SW480 (cell line): ENCODE measurements at regions not wholly inside any gene's neighbourhood (a gene's known extent, or its start where the extent isn't known, plus 50 kb on each side); places are given as distances from the start of the nearest gene placed in this dataset.

Source experiments
- DNase-seq: peaks from one replicate; pipeline ENCODE4 v3.0.0-alpha.2; 2016; ENCODE audit warnings: low spot score

DNA sequence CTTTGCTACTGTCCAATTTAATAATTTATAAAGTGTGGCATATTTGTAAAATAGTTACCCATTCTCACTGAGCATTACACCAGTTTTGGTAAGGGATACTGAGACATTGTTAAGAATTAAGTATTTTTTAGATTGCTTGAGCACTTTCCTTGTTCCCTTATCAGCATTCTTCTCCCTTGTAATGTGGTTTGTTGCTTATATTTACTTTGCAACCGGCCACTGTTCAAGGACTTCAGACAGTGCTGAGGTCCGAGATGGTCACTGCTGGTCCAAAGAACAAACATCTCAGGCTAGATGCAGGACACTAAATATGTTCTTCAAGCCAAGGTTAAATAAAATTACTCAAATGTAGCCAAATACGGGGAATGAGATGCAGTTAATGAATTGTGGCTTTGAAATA, 161.4 kb downstream of the TM9SF2 start:
- no peak for DNase-seq

DNA sequence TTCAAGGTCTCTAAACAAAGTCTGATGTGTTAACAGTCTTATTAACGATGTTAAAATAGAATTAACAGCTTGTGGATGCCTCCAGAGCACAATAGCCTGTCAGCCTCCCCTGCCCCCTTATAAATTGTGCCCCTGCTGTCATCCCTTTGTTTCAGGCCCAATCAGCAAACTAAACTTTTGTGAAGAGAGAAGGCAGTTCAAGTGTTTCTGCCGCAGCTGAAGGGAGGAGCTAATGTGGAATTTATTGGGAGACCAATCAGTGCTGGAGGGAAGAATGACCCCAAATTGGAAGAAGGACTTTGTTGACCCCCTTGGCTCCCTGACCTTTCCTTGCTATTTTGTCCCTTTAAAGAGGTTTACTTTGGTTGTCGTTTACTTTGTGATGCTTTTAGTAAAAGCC, 160.5 kb downstream of the TM9SF2 start:
- DNase-seq, result no peak

DNA sequence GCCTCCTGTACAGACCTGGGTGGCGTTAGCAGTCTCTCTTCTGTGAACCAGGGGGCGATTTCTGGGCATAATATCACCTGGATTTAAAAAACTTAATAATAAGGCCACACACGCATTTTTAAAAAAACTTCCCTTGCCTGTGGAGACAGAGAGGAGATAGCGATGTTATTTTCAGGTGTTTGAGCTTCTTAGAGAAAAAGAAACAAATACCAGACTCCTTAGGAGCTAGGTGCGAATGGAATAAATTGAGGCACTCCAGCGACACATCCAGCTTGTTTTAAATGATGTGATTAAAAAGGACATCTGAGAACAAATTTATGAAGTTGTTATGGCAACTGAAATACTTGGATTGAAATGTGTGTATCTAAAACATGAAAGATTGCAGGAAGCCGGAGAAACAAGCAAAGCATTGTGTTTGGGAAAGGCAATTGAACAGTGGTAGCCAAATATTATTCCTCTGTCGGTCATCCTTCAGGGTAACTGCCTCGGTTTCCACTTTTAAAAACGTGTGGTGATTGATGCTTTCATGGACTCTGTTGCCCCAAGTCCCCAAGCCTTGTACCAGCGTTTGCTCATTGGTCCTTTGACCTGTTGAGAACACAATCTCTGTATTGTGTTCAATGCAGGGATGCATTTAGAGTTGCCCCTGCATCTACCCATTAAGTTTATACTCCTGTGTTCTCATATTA, 158.7 kb downstream of the TM9SF2 start:
- DNase-seq, result no peak

DNA sequence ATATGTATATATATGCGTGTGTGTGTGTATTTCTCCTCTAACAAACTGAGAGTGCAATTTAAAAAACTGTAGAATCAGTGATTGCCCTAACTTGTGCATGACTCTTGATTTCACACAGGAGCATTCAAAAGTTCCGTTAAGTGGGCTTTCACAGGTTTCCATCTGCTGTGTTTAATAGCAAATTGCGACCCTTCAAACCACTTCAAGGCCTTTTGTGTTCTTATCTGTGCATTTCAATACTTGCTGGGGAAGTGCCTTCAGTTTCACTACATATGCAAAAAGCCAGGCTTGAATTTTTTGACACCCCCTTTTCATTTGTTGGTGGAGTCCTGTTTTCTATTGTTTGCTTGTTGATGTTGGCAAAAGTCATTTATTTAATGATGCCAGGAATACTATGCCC, 158.0 kb downstream of the TM9SF2 start:
- no peak for DNase-seq

DNA sequence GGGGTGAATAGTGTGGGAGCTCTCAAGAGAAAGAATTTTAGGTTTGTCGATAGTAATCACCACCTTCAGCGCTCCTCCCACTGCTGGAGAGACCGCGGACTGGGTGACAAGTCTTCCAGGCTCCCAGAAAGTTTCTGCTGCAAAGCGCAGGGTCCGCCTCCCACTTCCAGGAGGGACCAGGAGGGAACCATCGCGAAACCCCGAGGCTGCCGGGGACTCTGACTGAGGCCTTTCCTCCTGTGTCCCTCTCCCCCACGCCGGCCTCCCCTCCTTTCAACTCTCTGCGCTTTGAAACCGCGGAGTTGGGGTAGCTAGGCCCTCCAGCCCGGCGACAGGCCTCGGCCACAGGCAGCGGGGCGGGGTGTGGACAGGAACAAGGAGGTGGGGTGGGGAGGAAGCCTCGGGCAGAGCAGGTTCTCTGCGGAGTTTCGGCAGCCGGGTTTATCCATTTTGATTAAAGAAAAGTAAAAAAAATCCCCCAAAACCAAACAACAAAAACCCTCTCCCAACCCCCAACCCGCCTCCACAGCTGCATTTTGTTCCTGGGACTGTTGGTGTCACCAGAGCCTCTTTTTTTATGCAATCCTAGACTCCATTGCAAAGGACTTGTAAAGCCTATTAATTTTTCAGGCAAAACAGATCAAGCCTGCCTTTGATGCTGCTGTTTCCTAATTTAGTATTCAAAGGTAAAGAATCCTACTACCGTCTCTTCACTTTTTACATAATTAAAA, 157.2 kb downstream of the TM9SF2 start:
- DNase-seq, result peak; percentile 17

DNA sequence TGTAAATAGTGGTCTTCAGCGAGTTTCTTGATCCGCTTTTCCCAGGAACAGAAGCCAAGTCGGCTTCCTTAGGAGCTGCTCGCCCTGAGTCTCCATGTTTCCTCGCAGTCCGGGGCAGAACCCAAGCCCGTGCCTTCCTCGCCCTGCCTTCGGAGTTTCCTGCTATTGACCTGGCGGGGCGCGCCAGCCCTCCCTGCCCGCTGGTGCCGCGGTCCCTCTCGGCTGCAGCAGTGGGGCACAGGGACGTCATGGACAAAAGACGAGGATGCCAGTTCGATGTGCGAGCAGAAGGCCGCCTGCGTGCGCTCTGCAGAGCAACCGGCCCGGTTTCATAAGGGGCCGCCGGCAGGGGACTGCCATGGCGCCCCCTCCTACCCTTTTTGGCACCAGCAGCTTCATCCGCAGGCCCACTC, 156.6 kb downstream of the TM9SF2 start:
- no peak for DNase-seq

DNA sequence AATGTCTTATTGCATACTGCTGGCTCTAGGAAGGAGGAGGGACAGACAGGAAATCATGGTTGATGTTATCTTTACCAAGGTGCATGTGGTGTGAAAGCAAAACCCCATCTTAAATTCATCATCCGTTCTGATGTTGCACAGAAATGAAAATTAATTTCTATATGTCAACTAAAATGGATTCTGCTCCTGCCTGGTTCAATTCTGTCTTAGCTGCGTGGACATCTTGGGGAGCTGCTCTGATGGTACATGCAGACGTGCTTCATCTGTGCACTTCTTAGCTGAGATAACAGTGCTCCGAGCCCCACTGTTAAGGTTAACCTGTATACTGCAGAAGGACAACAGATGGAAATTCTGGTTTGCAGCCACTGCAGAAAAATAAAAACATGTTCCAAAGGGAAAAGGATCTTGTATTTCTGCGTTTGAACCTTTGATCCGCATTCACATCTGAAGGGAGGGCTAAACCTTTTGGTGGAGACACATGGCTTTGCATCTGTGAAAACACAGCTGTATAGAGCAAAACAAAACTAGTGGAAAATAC, 155.6 kb downstream of the TM9SF2 start:
- no peak for DNase-seq

DNA sequence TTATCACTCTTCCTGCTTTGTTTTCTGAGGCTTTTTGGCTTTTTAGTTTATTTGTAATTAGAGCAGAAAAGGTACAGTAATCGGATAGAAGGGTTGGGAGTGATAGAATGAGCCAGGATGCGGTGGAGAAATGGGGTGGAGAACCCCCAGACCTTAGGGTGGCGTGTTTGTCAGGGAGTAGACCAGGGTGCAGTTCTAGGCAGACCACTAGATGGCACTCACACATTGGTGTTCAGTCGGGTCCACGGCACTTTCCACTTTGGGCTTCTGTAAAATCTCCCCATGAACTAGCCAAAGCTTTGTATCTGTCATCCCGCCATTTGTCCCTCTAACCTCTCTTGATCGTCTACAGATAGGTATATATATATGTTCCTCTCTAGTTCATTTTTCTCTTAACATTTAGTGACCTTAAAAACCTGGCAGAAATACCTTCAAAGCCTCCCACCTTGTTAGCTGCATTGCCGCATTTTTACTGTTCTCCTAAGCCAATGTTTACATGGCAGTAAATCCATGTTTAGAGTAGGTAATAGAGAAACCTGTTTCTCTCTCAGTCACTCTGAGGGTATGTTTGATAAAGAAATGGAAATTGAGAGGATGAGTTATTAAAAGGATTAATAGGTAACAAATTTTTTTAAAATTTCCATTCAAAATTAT, 154.9 kb downstream of the TM9SF2 start:
- peak; percentile 73 for DNase-seq

DNA sequence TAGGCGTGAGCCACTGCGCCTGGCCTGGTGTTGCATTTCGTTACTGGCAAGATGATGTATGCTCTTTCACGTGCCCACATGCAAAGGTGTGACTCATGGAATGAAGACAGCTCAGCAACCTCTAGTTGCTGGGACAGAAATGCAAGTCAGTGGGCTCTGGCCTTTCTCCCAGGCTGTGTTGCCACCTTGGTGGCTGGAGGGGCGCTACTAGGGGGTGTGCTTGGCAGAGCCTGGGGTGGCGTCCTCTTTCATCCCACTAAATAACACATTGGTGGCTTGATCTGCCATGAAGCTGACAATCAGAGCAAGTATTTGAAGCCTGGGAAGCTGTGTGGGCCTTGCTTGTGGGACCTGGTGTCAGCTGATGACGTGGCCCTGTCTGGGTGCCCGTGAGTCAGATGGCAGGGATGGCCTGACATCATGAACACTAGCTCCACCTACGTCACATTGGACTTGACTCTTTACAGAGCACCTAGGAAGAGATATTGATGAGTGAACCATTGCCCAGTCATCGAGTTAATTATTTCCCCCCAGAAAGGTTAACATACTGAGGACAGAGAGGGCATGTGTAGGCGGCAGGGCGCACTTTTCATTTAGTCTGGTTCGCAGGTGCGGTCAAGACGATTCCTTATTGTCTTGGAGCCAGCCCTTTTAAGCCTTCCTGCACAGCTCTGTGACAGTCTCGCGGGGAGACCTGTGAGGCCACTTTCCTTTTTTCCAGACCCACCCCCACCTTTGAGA, 154.2 kb downstream of the TM9SF2 start:
- peak; percentile 21 for DNase-seq

DNA sequence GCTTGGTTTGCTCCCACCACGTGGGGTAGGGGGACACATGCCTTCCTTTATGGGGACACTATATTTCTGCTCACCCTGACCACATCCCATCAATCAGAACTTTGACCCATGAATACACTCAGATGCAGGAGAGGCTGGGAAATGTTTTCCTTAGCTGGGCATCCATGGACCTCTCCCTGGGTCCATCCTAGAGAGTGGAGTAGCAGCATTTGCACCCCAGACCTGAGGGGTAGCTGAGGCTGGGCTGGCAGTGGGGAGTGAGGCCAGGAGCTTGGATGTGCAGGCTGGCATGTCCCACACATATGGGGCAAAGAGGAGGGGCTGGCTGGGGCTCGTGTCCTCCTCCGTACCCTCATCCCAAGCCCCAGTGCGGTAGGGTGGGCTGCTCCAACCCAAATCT, 152.8 kb downstream of the TM9SF2 start:
- DNase-seq, result no peak

DNA sequence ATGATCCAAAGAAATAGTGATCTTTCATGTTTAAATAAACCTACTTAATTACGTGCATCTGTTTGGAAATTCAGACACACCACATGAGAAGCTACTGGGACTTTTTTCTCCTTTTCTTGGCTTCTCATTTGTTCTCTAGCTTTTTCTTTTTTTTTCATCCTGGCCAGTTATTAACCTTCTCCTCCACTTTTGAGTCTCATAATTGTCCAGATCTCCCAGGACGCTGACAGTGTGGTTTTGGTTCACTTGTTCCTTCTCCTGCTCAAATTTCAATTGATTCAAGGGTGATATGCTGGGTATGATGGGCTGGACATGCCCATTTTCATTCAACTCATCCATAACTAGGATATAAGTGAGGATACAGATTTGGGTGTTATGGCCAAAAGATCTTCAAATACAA, 152.3 kb downstream of the TM9SF2 start:
- no peak for DNase-seq

DNA sequence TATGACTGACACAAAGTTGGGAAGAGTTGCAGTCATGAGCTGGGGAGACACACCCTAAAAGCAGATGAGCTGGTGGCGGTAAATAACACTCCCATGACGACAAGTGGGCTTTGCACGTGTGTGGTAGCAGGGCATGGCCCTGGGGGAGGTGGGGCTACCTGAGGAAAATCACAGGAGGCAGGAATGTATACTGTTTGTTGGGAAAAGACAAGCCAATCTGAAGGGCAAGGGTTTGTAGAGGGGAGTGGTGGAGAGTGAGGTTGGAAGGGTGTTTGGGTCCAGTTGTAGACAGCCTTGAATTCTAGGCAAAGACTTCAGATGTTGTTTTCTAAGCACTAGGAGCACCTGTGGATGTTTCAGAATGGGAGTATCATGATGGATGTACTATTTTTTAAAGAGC, 151.6 kb downstream of the TM9SF2 start:
- no peak for DNase-seq

DNA sequence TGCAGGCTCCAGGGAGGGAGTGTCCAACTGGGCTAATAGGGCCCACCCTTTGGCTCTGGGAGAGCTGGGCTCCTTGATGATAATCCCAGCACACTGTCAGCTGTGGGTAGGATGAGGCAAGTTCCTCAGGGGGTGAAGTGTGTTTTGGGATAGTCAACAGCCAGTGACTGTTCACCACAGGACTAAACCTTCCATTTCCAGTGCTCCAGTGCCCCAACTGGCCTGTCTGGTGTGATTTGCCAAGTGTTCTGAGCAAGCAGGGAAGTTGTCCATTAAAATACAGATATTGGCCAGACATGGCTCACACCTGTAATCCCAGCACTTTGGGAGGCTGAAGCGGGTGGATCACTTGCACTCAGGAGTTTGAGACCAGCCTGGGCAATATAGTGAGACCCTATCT, 150.9 kb downstream of the TM9SF2 start:
- DNase-seq, result no peak

DNA sequence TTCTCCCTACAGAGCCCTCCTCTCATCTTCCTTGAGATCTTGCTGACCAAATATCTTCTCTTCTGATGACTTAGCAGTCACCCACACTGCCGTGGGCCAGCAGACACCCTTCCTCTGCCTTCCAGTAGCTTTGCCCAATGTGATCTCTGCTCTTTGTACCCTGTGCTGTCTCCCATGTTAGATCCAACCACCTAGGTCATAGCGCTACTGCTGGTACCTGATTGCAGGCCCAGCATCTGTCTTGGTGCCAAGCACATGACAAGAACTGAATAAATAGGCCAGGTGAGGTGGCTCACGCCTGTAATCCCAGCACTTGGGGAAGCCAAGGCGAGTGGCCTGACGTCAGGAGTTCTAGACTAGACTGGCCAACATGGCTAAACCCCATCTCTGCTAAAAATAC, 149.7 kb downstream of the TM9SF2 start:
- no peak for DNase-seq

DNA sequence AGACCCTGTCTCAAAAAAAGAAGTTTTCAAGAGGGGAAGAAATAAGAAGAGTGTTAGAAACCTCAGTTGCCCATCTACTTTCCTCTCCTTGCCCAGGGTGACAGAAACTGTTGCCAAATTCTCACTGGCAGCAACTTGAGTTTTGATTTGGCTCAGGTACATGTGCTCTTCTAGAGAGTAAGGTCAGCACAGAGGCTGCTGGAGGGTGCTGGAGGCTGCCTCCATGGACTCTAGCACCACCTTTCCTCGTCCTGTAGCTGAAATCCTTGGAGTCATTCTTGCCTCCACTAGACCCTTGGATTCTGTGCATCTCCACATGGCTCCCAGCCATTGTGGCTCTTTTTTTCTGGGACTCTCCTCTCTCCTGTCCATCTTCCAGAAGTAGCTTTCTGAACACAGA, 149.1 kb downstream of the TM9SF2 start:
- DNase-seq, result no peak

DNA sequence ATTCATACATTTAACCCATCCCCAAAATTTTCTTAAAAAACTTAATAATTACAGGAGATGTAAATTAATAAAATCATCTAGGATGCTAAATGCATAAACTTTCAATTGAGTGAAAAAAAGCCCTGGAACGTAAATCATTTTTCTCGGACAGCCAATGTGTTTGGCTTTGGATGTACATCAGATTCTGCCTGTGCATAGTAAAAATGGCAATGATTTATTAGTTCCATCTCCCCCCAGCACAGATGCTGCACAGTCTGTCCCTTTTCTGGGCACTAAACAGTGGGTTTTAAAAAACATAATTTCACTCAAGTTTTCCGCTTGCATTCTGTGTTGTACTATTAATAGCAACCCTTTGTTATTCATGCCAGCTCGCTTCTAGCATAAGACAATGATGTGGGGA, 147.7 kb downstream of the TM9SF2 start:
- DNase-seq, result no peak

DNA sequence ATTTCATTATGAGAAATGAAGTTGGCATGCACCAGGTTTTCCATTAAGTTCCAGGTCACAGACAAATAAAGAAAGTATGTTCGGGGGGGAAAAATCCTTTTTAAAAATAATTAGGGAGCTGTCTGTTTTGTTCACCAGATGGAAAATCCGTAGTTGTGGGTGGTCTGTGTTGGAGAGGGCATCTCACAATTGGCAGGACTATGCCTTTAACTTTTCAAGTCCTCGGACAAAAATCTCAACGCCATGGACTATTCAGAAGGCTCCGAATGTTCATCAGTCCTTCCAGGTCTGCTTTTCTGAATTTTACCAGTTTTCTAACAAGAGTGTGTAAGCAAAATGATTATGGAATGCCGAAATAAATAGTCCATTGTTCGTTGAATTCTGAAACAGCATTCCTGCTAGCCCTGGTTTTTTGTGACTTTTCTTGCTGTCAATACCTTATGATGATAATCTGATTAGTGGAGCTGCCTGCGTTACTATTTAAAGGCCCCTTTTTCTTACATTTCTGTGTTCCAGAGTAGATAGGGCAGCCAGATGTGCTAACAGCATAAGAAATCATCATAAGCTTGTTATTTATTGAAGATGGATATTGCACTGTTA, 146.9 kb downstream of the TM9SF2 start:
- DNase-seq, result no peak

DNA sequence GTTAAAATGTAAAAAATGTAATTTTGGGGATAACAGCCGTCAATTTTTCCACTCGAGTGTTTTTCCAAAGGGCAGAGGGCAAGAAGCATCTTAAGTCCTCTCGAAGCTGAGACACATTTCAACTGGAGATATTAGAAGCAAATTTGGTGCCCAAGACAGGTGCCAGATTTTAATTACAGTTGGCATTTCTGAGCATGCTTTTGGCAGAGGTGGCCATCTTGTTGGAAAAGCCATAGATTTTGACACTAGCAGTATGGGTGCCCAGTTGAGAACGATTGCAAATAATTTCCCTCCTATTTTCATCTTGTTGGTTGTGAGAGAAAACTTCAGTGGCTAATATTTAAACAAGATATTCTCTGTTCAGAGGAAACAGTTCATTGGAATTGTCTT, 146.3 kb downstream of the TM9SF2 start:
- DNase-seq, result no peak

DNA sequence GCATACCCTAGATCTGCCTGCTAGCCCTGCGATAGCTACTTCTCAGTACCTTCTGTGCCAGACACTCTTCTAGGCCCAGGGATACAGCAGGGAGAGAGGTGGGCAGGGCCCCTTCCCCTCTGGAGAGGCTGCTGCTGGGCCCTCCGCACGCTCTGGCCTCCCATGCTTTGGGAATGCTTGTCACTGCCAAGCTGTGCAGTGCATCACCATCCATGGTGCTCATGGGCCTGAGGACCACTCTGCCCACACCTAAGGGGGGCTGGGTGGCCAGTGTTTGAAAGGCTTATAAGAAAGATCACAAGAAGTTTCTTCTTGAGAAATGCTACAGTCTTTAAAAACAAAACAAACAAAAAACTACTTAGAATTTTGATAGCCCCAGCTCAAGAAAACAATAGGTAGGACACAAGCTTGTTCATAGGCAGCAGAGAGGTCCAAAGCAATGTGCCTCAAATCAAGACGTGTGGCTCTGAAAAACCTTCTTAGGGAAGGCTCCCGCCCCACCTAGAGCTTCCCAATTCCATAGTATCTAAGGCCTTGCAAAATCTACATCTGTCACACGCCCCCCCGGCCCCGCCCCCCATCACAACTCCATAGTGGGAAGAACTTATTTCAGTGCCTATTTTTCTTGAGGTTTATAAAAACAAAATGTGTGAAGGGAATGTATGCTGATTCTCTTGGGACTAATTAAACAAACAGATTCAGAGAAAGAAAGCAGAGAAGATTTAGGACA, 145.8 kb downstream of the TM9SF2 start:
- no peak for DNase-seq

DNA sequence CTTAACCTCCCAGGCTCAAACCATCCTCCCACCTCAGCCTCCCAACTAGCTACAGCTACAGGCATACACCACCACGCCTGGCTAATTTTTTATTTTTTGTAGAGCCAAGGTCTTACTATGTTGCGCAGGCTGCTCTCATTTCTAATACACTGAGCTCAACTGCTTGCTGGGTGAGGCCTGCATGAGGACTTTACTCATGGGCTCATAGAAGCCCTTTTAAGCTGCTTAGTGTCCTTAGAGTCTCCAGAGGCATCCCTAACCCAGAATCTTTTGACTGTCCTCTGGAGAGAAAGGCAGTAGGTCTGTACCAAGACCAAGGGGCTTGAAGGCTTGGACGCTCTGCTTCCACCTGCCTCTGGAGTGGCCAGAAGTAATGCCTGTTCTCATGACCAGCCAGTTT, 141.6 kb downstream of the TM9SF2 start:
- no peak for DNase-seq

DNA sequence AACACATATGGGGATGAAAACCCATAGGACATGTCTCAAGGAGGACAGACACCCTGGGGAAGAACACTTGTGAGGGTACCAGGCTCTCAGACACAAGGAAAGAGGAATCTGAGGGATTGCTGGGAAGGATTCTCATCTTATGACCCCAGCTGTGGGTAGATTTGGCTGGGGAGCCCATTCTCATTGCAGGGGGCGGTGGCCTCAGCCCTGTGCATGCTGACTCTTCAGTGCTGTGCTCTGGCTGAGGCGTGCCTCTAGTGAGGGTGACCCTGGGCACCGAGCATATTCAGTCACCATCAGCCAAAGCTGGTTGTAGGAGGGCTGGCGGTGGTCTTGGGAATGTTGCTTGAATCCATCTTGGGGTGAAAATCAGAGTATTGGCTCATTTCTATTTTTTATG, 140.7 kb downstream of the TM9SF2 start:
- no peak for DNase-seq
